Embryonic facial prominence (tissue), 1 donor: ENCODE measurements at regions not wholly inside any gene's neighbourhood (a gene's known extent, or its start where the extent isn't known, plus 50 kb on each side); places are given as distances from the start of the nearest gene placed in this dataset.
"Not testable (repeated sequence)": the region's sequence is repeated elsewhere in the genome, so short reads cannot be mapped to it uniquely, and the experiment has no call there.

Source experiments
- DNase-seq: peaks from one replicate; pipeline ENCODE4 v3.0.0-alpha.2; 2016; ENCODE audit errors: extremely low spot score

DNA sequence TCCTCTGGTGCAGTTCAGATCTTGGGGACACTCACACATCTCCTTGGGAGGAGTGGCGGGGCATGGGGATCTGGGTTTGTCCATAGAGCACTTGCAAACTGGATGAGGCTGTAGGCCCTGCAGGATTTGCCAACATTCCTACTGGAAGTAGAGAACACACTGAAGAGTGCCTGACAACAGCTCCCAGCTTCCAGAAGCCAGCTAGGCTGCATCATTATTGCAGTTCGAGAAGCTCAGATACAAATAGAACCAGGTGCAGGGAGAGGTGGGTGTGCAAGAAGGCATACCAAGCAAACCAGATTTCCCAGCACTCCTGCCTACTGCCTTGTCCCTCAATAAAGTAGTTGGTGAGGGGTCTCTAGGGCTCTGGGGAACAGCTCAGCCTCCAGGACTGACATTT, 52.5 kb downstream of the RHOB start:
- no peak for DNase-seq

DNA sequence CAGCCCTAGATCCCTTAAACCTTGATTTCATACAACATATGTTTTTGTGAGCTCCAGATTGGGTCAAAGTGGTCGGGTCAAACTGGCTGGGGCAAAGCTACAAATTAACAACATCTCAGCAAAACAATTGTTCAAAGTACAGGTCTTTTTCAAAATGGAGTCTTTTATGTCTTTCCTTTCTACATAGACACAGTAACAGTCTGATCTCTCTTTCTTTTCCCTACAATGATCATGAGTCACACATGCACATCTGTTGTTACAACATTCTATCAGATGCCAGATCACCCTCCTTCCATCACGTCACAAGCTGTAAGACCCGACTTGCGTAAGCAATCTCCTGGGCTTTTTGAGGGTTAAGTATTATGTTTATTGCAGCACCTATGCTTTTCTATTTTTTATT, 55.1 kb downstream of the RHOB start:
- DNase-seq = no peak

DNA sequence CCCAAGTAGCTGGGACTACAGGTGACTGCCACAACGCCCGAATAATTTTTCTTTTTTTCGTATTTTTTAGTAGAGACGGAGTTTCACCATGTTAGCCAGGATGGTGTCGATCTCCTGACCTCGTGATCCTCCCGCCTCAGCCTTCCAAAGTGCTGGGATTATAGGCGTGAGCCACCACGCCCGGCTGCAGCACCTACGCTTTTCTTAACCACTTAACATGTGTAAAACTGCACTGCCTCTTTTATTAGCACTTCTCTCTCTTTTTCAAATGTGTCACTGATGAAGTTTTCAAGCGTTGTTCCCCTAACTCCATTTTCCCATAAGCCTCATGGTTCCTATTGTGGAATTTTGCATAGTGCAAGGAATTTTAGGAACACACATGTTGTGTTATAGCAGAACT, 55.6 kb downstream of the RHOB start:
- DNase-seq = not testable (repeated sequence)

DNA sequence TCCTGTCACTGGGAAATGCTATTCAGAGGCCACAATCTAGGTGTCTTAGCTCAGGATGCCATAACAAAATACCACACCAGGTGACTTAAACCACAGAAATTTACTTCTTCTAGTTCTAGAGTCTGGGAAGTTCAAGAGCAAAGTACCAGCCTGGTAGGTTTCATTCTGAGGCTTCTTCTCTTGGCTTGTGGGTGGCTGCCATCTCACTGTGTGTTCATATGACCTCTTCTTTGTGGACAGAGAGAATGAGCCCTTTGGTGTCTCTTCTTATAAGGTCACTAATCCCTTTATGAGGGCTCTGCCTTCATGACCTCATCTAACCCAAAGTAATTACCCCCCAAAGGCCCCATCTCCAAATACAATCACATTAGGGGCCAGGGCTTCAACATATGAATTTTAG, 57.3 kb downstream of the RHOB start:
- no peak for DNase-seq

DNA sequence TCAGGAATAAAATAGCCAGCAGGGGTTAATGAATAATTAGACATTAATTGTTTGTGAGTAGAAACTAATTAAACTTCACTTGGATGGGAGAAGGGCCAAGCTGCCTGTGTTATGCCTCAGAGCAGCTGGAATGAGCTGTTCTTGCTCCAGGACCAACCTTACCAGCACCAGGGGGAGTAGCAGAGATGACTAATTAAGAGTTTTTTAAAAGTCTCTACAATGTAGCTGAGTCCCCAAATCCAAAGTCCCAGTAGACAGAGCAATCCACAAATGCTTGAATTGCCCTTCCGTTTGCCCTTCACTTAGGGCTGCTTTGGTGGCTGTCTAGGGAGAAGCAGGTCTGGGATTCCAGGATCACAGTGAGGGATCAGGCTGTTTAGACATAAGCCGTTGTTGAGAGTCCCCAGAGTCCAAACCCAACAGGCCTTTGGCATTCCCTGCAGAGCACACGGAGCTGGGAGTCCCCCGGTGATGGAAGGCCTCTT, 59.4 kb downstream of the RHOB start:
- no peak for DNase-seq

DNA sequence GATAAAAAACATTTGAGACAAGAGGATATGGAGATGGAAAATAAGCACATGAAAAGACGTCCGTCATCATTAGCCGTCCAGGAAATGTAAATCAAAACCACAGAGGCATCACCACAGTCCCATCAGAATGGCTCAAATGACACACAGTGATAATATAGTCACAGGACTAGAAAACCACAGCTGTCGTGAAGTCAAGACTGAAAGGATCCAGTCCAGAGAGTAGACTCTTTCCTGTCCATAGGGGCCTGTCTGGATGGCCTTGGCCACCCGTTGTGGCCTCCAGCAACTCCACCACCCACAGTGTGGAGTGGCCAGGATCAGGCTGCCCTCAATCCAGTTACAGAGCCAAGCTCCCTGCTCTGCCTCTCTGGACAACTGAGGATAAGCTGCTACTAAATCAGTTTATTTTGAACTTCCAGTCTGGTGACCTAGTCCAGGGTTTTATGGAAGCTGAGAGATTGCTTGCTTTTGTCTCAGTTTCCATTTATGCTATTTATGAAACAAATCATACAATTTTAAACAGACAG, 60.4 kb downstream of the RHOB start:
- DNase-seq = no peak

DNA sequence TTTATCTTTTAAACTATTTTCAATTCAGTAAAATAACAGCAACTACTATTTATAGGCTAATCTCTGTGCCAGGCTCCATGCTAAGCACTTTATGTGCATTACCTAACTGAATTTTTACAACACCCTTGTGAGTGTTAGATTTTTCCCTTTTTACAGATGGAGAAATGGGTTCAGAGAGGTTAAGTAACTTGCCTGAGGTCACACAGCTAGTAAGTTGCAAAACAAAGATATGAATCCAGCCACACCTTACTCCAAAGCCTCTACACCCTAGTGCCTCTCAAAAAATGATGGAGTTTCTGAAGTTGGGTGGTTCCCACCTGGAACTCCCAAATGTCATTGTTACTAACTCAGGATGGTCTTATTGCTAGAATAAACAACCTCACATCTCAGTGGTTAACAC, 60.8 kb downstream of the RHOB start:
- no peak for DNase-seq

DNA sequence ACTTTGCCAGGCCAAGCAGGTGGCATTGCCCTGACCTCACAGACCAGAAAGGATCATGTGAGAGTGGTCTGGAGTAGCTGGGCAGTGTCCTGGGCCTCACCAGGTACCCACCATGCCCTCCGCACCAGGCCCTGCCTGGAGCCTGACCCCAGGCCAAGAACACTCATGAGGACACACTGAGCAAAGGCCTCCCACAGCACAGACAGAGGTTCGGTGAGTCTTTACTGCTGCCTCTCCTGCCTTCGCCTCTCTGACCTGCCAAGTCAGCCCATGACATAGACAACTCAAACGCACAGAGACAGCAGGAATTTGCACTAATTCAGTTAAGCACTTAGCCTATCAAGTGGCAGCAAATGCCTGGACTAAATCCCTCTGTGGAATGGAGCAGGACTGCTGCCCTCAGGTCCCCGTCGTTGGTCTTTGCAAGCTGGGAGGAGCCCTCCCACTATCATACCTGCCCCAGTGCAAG, 62.5 kb downstream of the RHOB start:
- no peak for DNase-seq

DNA sequence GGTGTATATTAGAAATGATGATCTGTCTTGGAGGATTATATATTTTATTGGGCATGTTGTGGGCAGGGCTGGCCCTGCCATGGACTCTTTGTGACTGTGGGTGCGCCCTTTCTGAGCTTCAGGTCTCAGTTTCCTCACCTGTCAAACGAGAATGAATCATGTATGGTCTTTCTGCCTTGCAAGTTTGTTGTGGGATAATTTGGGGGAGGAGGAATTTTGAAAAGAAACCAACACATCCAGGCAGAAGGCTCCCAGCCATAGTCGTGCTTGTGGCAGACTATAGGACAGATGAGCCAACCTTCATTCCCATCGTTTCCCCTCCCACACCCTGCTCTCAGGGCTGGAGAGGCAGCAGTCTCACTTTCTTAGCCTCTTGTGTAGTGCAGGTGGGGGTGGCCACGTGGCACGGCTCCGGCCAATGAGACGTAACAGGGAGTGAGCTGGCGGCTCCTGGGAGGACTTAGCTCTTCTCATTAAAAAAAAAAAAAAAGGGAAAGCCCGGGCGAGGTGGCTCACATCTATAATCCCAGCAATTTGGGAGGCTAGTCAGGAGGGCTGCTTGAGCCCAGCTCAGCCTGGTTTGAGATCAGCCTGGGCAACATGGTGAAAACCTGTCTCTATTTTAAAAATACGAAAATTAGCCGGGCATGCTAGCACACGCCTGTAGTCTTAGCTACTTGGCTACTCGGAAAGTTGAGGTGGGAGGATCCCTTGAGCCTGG, 63.1 kb downstream of the RHOB start:
- DNase-seq = no peak

DNA sequence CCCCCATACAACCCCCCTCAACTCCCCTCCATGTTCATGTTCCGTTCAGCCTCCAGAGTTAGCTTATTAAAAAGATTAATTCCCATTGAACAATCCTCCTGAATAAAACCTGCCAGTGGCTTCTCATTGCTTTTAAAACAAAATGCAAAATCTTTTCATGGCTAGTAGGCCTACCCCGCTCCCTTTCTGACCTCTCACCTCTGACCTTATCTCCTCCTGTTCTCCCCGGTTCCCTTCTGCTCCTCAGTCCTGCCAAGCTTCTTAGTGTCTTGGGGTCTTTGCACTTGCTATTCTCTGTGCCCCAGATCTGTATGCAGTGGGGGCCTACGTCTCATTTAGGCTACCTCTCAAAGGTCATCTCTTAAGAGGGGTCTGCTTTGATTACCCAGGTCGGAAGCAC, 64.3 kb downstream of the RHOB start:
- DNase-seq = no peak

DNA sequence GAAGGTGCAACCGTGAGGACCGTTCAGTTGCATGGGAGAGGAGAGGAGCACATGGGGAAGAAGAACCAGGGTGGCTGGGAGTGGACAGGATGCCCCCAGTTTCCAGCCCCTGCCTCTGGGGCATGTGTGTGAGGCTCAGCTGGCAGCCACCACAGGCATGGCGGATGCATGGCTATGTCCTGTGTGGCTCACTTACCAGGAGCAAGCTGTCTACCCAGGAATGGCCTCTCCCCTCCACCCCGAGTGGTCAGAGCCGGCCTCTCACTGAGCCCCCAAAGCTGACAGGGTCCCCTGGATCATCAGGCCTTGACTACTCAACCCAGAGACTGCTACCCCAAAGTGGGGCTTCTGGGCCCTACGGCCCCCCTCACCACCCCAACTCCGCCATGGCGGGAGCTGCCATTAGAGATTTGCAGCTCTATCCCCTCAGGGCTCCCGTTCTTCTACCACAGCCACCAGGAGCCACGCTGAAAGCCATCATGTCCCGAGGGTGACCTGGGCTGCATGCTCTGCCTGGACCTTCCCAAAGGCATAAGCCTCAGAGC, 65.3 kb downstream of the RHOB start:
- DNase-seq = no peak

DNA sequence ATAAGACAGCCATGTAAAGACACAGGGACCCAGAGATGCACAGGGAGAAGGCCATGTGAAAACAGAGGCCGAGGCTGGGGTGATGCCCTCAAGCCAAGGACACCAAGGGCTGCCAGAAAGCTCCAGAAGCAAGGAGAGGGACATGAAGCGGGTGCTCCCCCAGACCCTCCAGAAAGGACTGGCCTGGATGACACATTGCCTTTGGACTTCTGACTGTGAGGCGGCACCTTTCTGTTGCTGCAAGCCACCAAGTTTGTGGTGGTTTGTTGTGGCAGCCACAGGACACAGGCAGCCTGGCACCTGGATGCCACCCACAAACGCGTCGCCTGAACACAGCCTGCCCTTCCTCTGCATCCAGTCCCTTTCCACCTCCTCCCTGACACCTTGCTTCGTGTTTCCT, 67.1 kb downstream of the RHOB start:
- no peak for DNase-seq

DNA sequence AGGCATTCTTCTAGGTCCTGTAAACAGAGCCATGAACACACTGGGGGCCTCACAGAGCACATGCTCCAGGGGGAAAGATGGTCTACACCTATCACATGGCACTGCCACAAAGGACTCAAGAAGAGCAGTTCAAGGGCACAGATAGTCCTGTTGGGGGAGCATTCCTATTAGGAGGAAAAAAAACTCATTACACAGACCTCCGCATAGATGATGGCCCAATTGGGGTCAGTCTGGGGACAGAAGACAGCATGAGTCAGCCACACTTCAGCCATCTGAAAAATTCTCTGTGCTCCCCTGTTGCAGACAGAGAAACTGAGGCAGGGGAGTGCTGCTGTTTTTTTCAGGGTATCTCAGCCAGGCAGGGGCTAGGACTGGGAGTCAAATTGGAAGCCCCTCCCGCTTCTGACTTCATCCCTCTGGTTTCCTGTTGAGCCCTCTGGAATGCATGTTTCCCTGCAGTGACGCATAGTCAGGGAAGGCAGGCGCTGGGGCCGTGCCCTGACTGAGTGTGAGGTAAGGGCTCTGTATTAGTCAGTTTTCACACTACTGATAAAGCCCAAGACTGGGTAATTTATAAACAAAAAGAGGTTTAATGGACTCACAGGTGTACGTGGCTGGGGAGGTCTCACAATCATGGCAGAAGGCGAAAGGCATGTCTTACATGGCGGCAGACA, 67.9 kb downstream of the RHOB start:
- DNase-seq = no peak

DNA sequence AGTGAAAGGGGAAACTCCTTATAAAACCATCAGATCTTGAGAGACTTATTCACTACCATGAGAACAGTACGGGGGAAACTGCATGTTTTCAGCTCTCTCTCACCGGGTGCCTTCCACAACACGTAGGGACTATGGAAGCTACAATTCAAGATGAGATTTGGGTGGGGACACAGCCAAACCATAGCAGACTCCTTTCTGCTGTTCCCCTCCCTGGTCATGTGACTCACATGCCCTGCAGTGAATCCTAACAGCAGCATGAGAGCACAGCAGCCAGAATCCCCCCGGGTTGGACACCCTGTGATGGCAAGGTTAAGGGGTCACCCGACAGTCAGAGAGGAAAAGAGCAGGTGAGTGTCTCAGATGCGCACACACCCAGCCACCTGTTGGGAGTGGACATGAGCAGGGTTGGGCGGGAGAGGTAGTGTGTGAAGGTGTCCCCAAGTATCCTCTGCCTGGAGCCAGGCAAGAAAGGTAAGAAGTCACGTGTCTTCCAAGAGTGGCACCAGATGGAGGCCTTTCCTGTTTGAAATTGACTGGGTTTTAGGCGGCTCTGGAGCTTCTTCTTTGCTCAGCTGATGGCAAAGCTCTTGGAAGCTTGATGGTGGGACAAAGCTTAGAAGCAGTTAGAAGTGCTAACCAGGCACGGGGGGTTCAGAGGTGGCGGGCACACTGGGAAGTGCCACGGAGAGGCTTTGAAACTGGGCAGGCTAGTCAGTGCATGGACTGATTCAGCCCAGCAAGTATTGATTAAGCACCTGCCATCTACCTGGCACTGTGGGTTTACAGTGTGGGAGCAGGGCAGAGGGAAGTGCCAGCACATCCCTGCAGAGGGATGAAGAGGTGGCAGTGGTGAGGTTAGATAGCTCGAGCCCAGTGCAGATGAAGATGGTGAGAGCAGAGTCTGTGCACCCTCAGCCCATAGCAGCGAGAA, 68.7 kb downstream of the RHOB start:
- DNase-seq = no peak

DNA sequence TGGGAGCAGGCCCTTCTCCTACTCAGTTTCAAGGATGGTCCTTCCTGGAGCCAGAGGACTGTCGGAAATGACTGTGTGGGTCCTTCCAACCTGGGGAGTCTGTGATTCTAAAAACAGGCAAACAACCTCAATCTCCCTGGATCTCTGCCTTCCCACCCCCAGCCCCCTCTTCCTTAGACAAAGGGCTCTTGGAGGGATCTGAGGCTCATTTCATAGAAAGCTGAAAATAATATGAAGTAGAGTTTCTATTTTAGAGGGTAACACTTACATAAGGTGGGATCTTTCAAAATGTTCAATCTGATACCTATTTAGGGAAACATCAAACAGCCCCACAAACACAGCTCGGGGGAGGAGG, 69.4 kb downstream of the RHOB start:
- DNase-seq = no peak

DNA sequence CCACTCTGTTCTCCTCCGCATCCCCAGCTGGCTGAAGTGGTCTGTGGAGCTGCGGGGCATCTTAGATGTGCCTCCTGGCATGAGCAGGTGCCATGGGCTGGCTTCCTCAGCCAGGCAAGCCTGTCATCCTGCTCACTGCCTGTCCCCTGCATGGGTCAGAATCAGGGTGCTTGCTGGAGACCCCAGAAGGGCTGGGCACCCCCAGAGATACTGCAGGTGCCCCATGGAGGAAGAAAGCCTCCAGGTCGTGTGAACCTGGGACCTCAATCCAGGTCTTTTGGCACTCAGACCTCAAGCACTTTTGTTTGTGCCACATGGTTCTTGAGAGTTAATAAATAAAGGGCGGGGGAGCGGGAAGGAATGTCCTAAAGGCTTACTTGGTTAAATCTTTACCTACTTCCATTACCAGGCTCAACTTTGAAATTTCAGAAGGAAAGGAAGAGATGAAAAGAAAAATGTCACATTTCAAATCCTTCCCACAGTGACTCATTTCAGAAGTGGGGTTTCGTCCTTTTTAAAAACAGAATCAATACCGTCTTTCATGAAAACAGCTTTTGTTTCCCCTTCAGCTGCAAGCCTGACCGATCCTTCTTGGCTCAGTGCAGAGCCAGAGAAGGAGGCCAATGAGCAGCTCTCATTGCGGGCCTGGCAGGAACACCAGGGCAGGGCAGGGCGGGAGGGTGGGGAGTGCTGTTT, 69.9 kb downstream of the RHOB start:
- peak; percentile 32 for DNase-seq

DNA sequence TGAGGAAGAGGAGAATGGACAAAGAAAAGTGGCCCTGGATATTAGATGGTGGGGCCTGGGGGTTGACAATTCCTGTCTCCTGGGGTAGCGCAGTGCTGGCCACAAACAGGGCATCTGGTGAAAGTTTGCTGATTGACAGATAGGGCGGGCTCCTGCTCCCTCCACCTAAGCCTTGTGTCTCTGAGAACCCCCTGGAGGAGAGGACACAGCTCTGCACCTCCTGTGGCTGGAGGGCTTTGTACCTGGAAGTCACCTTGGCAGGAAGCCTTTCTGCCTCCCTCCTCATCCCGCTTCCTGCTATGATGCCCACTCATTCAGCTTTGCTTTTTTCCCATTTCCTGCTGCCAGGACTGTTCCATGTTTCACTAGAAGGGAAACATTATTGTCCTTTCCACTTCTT, 72.4 kb downstream of the RHOB start:
- DNase-seq = no peak

DNA sequence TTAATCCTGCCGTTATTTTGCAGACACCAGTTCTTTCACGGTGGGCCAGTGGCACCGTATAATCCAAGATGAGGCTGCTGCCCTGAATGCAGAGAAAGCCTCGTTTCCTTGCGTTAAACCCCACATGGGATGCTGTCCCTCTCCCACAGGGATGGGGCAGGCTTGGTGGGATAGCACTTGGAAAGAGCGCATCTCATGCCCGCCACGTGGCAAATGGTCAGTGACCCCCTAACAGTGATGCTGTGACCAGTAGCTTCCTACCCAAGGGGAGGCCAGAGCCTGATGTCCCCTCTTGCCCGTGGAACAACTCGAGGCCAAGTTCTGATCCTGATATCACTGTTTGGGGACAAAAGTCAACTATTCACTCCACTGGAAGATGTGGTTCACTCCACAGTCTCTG, 73.3 kb downstream of the RHOB start:
- DNase-seq = no peak

DNA sequence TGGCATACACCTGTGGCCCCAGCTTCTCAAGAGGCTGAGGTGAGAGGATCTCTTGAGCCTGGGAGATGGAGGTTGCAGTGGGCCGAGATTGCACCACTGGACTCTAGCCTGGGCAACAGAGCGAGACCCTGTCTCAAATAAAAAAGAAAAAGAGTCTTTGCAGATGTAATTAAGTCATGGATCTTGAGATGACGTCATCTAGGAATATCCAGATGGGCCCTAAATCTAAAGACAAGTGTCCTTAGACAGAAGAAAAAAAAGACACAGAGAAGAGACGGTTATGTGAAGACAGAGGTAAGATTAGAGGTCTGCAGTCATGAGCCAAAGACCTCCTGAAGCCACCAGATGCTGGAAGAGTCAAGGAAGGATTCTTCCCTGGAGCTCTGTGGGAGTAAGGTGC, 74.3 kb downstream of the RHOB start:
- no peak for DNase-seq

DNA sequence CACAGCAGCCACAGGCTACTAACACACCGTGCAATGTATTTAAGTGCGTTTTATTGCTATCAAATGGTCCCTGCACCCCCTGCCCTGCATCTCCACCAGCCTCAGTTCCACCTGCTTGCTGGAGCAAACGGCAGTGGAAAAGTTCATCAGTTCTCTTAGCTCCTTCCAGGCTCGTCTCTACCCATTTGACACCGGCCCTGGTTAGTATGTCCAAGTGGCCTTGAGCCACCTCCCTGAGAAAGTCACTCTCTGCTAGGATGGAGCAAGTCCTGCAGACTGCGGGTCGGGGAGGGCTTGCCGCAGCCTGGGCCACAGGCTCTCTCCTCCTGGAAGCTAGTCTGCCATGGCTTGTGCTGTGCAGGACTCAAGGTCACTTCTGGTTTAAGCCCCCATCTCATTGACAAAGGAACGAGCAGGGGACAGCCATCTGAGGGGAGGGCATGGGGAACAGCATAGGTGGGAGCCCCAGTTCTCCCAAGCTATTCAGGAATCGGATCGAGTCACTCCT, 74.9 kb downstream of the RHOB start:
- no peak for DNase-seq
